ENCODE measurements at regions not wholly inside any gene's neighbourhood (a gene's known extent, or its start where the extent isn't known, plus 50 kb on each side); places are given as distances from the start of the nearest gene placed in this dataset.

DNA sequence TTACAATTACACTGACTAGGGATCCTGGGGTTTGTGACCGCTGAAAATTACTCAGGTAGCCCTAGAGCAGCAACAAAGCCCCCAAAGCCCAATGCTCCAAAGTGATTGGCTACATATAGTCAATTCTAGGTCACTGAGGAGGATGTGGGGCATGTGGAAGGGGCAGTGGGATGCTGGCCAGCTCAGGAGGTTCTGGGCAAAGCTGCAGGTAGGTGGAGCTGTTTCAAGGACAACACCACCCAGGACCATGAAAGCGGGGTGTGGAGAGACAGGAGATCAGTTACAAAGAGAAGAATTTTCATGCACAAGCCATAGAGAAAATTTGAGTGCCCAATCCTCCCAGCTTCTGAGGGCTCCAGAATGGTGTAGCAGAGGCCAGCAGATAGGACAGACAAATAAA is 75.0 kb upstream of the CCDC85A start:
- Histone ChIP-seq H3K9me3 (ENCODE audit: insufficient read depth, low read depth, low read length) (peaks cover 2% of the 10 kb centered on the region), H2BK120ac (ENCODE audit: insufficient read depth, low read length, poor library complexity) (no peak overlapping the region), H2BK5ac (ENCODE audit: low read depth, low read length, poor library complexity) (no peak overlapping the region), H3K27me3 (ENCODE audit: insufficient read depth, low read length) (no peaks in the 10 kb centered on the region), H3K18ac (ENCODE audit: low read length) (no peak overlapping the region), H3K79me2 (ENCODE audit: control insufficient read depth, insufficient read depth, low read length, poor library complexity) (no peaks in the 10 kb centered on the region), H3K23ac (ENCODE audit: low read length) (no peak overlapping the region), H4K12ac (ENCODE audit: low read depth, low read length) (no peak overlapping the region), H3K36me3 (ENCODE audit: control insufficient read depth in 1 of 2, insufficient read depth in 2 of 2, low read length in 2 of 2) (no peaks in the 10 kb centered on the region), H2AK5ac (ENCODE audit: low read length) (no peak overlapping the region), H2AFZ (ENCODE audit: insufficient read depth, low read length, poor library complexity) (no peak overlapping the region), H3K9ac (ENCODE audit: low read length) (no peak overlapping the region), H3K27ac (ENCODE audit: low read depth, low read length) (no peak overlapping the region), H3K4me2 (ENCODE audit: low read length) (no peak overlapping the region), H2BK12ac (ENCODE audit: low read length) (no peak overlapping the region), H3K4me3 (ENCODE audit: low read depth, low read length) (no peak overlapping the region), H4K8ac (ENCODE audit: low read depth, low read length) (no peak overlapping the region), H3K79me1 (ENCODE audit: low read length) (no peaks in the 10 kb centered on the region), H3K4ac (ENCODE audit: low read depth, low read length) (no peak overlapping the region), H3K4me1 (ENCODE audit: control insufficient read depth in 1 of 2, insufficient read depth in 2 of 2, low read length in 2 of 2) (peaks cover 0 to 2% of the 10 kb centered on the region in 2 experiments), H3K14ac (ENCODE audit: low read length) (no peak overlapping the region), H4K91ac (ENCODE audit: low read depth, low read length) (no peak overlapping the region)
- DNase-seq: no peak
- no CpG with 5 or more reads among the region's 2 CpGs for WGBS (ENCODE audit: extremely low coverage, insufficient coverage, insufficient read length)

DNA sequence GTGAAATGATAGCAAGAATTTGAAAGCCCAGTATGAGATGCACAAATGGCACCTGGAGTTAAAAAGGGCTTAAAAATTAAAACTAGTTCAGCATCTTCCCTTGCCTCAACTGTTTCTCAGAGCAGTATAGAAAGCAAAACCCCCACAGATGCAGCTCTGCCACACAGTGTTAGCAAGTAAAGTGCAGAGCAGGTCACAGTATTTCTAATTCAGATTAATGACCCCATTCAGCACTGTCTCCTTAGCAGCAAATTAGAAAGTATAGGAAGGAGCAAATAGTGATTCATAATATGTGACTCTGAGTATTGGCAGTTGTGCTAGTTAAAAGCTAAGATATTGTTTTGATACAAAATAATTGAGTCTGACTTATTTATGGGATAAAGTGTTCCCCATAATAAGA is 73.8 kb upstream of the CCDC85A start:
- Histone ChIP-seq H3K23ac (ENCODE audit: low read length) (no peak overlapping the region), H4K8ac (ENCODE audit: low read depth, low read length) (no peak overlapping the region), H4K91ac (ENCODE audit: low read depth, low read length) (no peak overlapping the region), H2BK120ac (ENCODE audit: insufficient read depth, low read length, poor library complexity) (no peak overlapping the region), H3K4me2 (ENCODE audit: low read length) (no peak overlapping the region), H2AK5ac (ENCODE audit: low read length) (no peak overlapping the region), H3K4me3 (ENCODE audit: low read depth, low read length) (no peak overlapping the region), H3K18ac (ENCODE audit: low read length) (no peak overlapping the region), H3K4me1 (ENCODE audit: control insufficient read depth in 1 of 2, insufficient read depth in 2 of 2, low read length in 2 of 2) (peaks cover 5% of the 10 kb centered on the region in 2 experiments), H2BK5ac (ENCODE audit: low read depth, low read length, poor library complexity) (no peak overlapping the region), H3K27me3 (ENCODE audit: insufficient read depth, low read length) (no peaks in the 10 kb centered on the region), H3K27ac (ENCODE audit: low read depth, low read length) (no peak overlapping the region), H3K9me3 (ENCODE audit: insufficient read depth, low read depth, low read length) (peaks cover 2% of the 10 kb centered on the region), H2AFZ (ENCODE audit: insufficient read depth, low read length, poor library complexity) (no peak overlapping the region), H3K79me2 (ENCODE audit: control insufficient read depth, insufficient read depth, low read length, poor library complexity) (no peaks in the 10 kb centered on the region), H3K4ac (ENCODE audit: low read depth, low read length) (no peak overlapping the region), H3K14ac (ENCODE audit: low read length) (no peak overlapping the region), H3K9ac (ENCODE audit: low read length) (no peak overlapping the region), H2BK12ac (ENCODE audit: low read length) (no peak overlapping the region), H4K12ac (ENCODE audit: low read depth, low read length) (no peak overlapping the region), H3K36me3 (ENCODE audit: control insufficient read depth in 1 of 2, insufficient read depth in 2 of 2, low read length in 2 of 2) (no peaks in the 10 kb centered on the region), H3K79me1 (ENCODE audit: low read length) (no peaks in the 10 kb centered on the region)
- DNase-seq: no peak

DNA sequence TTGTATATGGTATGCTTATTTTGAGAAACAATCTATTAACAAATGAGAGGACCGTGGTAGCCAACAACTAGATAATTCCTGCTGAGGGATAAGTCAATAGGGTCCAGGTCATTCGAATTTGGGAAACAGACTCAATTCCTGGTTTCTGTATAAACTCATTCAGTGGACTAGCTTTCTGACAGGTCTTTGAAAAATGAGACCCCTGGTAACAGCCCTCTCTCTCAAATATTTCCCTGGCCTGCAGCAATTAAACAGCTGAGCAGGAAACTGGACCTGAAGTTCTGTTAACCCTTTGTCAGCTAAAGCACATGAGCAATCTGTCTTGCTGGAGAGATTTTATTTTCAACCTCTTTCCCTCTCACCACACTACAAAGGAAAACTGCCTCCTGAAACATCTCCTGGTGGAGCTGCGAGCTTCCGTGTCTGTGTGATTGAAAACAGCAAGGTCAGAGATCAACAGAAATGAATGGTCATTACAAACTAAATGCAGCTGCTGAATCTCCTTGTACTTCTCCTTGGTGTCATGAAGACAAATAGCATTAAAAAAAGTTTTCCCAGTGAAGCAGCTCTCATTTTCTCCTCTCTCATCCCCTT is 70.3 kb upstream of the CCDC85A start:
- no peaks in the 10 kb centered on the region for H3K79me1 ChIP-seq (ENCODE audit: low read length)
- no peak overlapping the region for H2AFZ ChIP-seq (ENCODE audit: insufficient read depth, low read length, poor library complexity)
- H3K79me2 ChIP-seq (ENCODE audit: control insufficient read depth, insufficient read depth, low read length, poor library complexity): no peaks in the 10 kb centered on the region
- no peaks in the 10 kb centered on the region for H3K27me3 ChIP-seq (ENCODE audit: insufficient read depth, low read length)
- H3K9me3 ChIP-seq (ENCODE audit: insufficient read depth, low read depth, low read length): no peaks in the 10 kb centered on the region
- no peak overlapping the region for H3K4ac ChIP-seq (ENCODE audit: low read depth, low read length)
- no peak overlapping the region for H3K14ac ChIP-seq (ENCODE audit: low read length)
- no peak overlapping the region for H3K18ac ChIP-seq (ENCODE audit: low read length)
- H3K4me3 ChIP-seq (ENCODE audit: low read depth, low read length): no peak overlapping the region
- no peak overlapping the region for H2BK5ac ChIP-seq (ENCODE audit: low read depth, low read length, poor library complexity)
- H4K91ac ChIP-seq (ENCODE audit: low read depth, low read length): no peak overlapping the region
- H3K23ac ChIP-seq (ENCODE audit: low read length): no peak overlapping the region
- peaks cover 5 to 8% of the 10 kb centered on the region in 2 experiments for H3K4me1 ChIP-seq (ENCODE audit: control insufficient read depth in 1 of 2, insufficient read depth in 2 of 2, low read length in 2 of 2)
- no peak overlapping the region for H2BK12ac ChIP-seq (ENCODE audit: low read length)
- H4K12ac ChIP-seq (ENCODE audit: low read depth, low read length): no peak overlapping the region
- peak overlapping the region; percentile 71 for H3K27ac ChIP-seq (ENCODE audit: low read depth, low read length)
- H3K4me2 ChIP-seq (ENCODE audit: low read length): peak overlapping the region; percentile 35
- no peak overlapping the region for H2BK120ac ChIP-seq (ENCODE audit: insufficient read depth, low read length, poor library complexity)
- no peak for DNase-seq
- no peak overlapping the region for H4K8ac ChIP-seq (ENCODE audit: low read depth, low read length)
- no peak overlapping the region for H3K9ac ChIP-seq (ENCODE audit: low read length)
- H3K36me3 ChIP-seq (ENCODE audit: control insufficient read depth in 1 of 2, insufficient read depth in 2 of 2, low read length in 2 of 2): no peaks in the 10 kb centered on the region
- no peak overlapping the region for H2AK5ac ChIP-seq (ENCODE audit: low read length)
- no CpG with 5 or more reads among the region's 4 CpGs for WGBS (ENCODE audit: extremely low coverage, insufficient coverage, insufficient read length)

DNA sequence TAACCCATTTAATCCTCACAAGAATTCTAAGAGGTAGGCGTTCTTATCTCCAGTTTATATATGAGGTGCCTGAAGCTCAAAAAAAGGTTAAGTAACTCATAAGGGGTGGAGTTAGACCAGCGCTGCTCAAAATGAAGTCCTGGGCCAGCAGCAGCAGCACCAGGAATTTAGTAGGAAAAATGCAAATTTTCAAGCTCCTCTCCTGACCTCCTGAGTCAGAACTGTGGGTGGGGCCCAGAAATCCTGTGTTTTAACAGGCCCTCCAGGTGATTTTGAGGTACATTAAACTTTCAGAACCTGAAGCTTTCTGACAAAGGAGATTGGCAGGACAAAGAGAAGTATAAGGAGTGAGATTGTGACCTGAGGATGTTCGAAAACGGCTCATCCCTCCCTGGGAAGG is 66.0 kb upstream of the CCDC85A start:
- Histone ChIP-seq H3K23ac (ENCODE audit: low read length) (no peak overlapping the region), H2AK5ac (ENCODE audit: low read length) (no peak overlapping the region), H4K8ac (ENCODE audit: low read depth, low read length) (peak overlapping the region; percentile 25), H4K12ac (ENCODE audit: low read depth, low read length) (no peak overlapping the region), H3K4me2 (ENCODE audit: low read length) (no peak overlapping the region), H2BK120ac (ENCODE audit: insufficient read depth, low read length, poor library complexity) (no peak overlapping the region), H3K79me1 (ENCODE audit: low read length) (no peaks in the 10 kb centered on the region), H3K36me3 (ENCODE audit: control insufficient read depth in 1 of 2, insufficient read depth in 2 of 2, low read length in 2 of 2) (no peaks in the 10 kb centered on the region), H3K4me3 (ENCODE audit: low read depth, low read length) (no peak overlapping the region), H4K91ac (ENCODE audit: low read depth, low read length) (no peak overlapping the region), H3K4me1 (ENCODE audit: control insufficient read depth in 1 of 2, insufficient read depth in 2 of 2, low read length in 2 of 2) (peaks cover 5 to 8% of the 10 kb centered on the region in 2 experiments), H3K27me3 (ENCODE audit: insufficient read depth, low read length) (no peaks in the 10 kb centered on the region), H3K9me3 (ENCODE audit: insufficient read depth, low read depth, low read length) (no peaks in the 10 kb centered on the region), H3K9ac (ENCODE audit: low read length) (no peak overlapping the region), H3K4ac (ENCODE audit: low read depth, low read length) (no peak overlapping the region), H3K79me2 (ENCODE audit: control insufficient read depth, insufficient read depth, low read length, poor library complexity) (no peaks in the 10 kb centered on the region), H2BK12ac (ENCODE audit: low read length) (no peak overlapping the region), H3K14ac (ENCODE audit: low read length) (no peak overlapping the region), H2BK5ac (ENCODE audit: low read depth, low read length, poor library complexity) (no peak overlapping the region), H3K27ac (ENCODE audit: low read depth, low read length) (no peak overlapping the region), H3K18ac (ENCODE audit: low read length) (no peak overlapping the region), H2AFZ (ENCODE audit: insufficient read depth, low read length, poor library complexity) (no peak overlapping the region)
- no CpG with 5 or more reads among the region's 4 CpGs for whole genome bisulfite sequencing (ENCODE audit: extremely low coverage, insufficient coverage, insufficient read length)
- peak in 1 of 2 donors; percentile 17 for DNase-seq
